ENCODE measurements at regions not wholly inside any gene's neighbourhood (a gene's known extent, or its start where the extent isn't known, plus 50 kb on each side); places are given as distances from the start of the nearest gene placed in this dataset.
A peak's percentile ranks its signal among the peaks of the same experiment; 100 is the strongest.

DNA sequence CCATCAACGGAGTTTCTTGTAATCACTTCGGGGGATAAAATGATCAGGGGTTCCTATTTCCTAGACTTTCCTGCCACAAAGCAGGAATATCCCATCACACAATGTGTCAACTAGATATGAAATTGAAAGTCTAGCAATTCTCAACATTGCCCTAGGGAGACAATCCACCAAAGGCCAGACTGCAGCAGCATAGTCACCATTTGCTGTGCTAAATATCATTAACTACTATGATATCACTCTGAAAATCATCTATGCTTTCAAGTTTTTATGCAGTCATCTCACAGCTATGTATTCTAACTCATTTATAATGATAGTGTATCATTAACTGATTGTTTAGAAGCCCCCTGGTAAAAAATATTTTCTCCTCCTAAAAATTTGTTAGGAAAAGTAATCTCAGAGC, 342.6 kb upstream of the CDH6 start:
- no peak for DNase-seq (ENCODE audit: low read depth)
- no peak for TF ChIP-seq CTCF (IDR thresholded peaks at IDR 0.05; ENCODE audit: insufficient read depth, low read depth, low read length, missing control alignments)
- H3K4me3 ChIP-seq (ENCODE audit: low read length): no peak overlapping the region

DNA sequence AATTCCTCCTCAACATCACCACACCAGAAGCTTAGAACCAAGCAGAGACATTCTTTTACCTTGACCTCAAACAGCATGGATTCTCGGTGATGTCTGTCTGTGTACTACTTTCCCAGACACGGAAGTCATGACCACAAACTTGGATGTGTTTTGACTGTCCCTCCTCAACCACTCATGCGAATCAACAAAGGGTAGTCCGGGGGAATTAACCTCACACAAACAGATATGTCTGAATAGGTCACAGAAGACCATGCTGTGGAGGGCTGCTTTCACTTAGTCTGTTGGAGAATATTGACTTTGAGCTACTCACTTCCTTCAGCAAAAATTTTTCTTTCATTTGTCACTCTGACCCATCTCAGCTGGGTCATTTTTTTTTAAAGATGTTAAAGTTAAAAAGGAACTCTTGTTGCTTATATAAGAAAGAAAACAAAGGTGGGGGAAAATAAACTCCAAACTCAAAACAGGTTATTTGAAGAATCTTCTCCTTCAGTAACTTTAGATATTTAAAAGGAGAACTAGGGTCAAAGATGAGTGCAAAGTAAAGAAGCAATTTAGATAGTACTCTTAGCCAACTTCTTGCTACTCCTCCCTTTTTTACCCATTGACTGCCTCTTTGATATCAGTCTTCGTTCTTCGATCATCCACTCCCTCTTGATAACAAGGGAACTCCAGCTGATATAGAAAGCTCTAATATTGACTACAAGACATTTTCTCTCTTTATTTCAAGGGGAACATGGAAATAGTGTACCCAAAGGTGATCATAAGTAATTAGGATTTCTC, 343.4 kb upstream of the CDH6 start:
- DNase-seq (ENCODE audit: low read depth): peak; percentile 2
- H3K4me3 ChIP-seq (ENCODE audit: low read length): no peak overlapping the region
- TF ChIP-seq CTCF (IDR thresholded peaks at IDR 0.05; ENCODE audit: insufficient read depth, low read depth, low read length, missing control alignments): no peak

GRCh38 chr5:30846171-30846570, 347.3 kb upstream of the CDH6 start:
- no peak for DNase-seq (ENCODE audit: low read depth)
- TF ChIP-seq CTCF (IDR thresholded peaks at IDR 0.05; ENCODE audit: insufficient read depth, low read depth, low read length, missing control alignments): no peak
- H3K4me3 ChIP-seq (ENCODE audit: low read length): no peak overlapping the region

DNA sequence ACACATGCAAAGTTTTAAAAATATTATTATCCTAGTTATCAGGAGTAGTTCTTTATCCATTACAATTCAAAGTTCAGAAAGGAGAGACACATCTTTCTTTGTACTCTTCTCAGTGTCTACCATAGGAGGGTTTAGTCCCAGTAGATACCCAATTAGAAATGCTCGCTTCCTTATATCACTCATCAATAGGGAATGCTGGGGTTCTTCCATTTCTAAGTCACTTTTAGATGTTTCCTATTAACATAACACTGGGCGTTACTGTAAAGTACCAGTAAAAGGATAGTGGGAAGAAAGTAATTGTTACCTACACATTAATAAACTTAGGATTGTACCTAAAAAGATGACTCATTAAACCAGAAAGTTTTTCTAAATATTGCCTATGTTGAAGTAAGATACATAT, 348.3 kb upstream of the CDH6 start:
- no peak overlapping the region for H3K4me3 ChIP-seq (ENCODE audit: low read length)
- DNase-seq (ENCODE audit: low read depth): no peak
- TF ChIP-seq CTCF (IDR thresholded peaks at IDR 0.05; ENCODE audit: insufficient read depth, low read depth, low read length, missing control alignments): no peak

- no peak overlapping the region for H3K4me3 ChIP-seq (ENCODE audit: low read length)
- DNase-seq (ENCODE audit: low read depth): no peak
- no peak for TF ChIP-seq CTCF (IDR thresholded peaks at IDR 0.05; ENCODE audit: insufficient read depth, low read depth, low read length, missing control alignments)
Observed at GRCh38 chr5:30843541-30843940, 349.9 kb upstream of the CDH6 start.

DNA sequence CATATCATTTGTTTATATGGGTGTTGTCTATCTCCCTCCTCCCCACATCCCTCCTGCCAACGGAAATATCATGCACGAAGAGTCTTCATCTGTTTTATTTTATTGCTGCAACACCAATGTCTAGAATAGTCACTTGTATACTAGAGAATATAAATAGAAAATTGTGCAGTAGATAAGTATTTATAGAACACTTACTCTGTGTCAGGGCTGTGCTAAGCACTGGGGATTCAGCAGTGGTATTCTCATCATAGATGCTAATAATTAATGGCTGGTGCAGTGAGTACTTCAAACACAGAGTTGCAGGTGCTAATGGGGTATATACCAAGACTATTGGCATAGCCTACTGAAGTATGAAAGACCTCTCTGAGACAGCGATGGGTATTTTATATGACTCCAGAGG, 353.5 kb upstream of the CDH6 start:
- DNase-seq (ENCODE audit: low read depth): no peak

More for the DNA sequence above, 353.5 kb upstream of the CDH6 start:
- no peak for TF ChIP-seq CTCF (IDR thresholded peaks at IDR 0.05; ENCODE audit: insufficient read depth, low read depth, low read length, missing control alignments)
- H3K4me3 ChIP-seq (ENCODE audit: low read length): no peak overlapping the region

Data from epithelial cell of esophagus (primary cell).